Liver (tissue), 8 donors: ENCODE measurements at regions not wholly inside any gene's neighbourhood (a gene's known extent, or its start where the extent isn't known, plus 50 kb on each side); places are given as distances from the start of the nearest gene placed in this dataset.

ENCODE experiments used
- DNase-seq: peaks from one replicate; pipeline ENCODE4 v3.0.0-alpha.2; 2017; ENCODE audit warnings: low spot score
- H3K27ac ChIP-seq, 2 donors: one replicate each; pipeline ENCODE4 v1.7.0; 2013; ENCODE audit warnings: inconsistent platforms in 2 of 2, low read length in 2 of 2, control low read depth in 1 of 2, low read depth in 1 of 2, mild to moderate bottlenecking in 1 of 2
- H3K27me3 ChIP-seq, 4 donors: one replicate each; pipeline versions ENCODE4 v1.6.1 to v1.7.0; 2013; ENCODE audit warnings: low read length in 3 of 4, inconsistent platforms in 1 of 4, mild to moderate bottlenecking in 1 of 4, moderate library complexity in 1 of 4; ENCODE audit not compliant: control insufficient read depth in 4 of 4, insufficient read depth in 4 of 4
- H3K36me3 ChIP-seq, 4 donors: one replicate each; pipeline versions ENCODE4 v1.6.1 to v1.7.0; 2013; ENCODE audit warnings: low read length in 3 of 4, mild to moderate bottlenecking in 3 of 4, low read depth in 1 of 4, moderate library complexity in 1 of 4; ENCODE audit not compliant: control insufficient read depth in 4 of 4, insufficient read depth in 3 of 4
- H3K4me1 ChIP-seq, 4 donors: one replicate each; pipeline versions ENCODE4 v1.6.1 to v1.7.0; 2013; ENCODE audit warnings: low read length in 3 of 4, mild to moderate bottlenecking in 3 of 4, moderate library complexity in 1 of 4; ENCODE audit not compliant: control insufficient read depth in 4 of 4, insufficient read depth in 4 of 4
- H3K4me3 ChIP-seq, 3 donors: one replicate each; pipeline versions ENCODE4 v1.6.1 to v1.7.0; 2013; ENCODE audit warnings: low read length in 3 of 3, control low read depth in 1 of 3, low read depth in 1 of 3, mild to moderate bottlenecking in 1 of 3
- H3K9ac ChIP-seq, 2 donors: one replicate each; pipeline ENCODE4 v1.7.0; 2013; ENCODE audit warnings: low read length in 2 of 2, mild to moderate bottlenecking in 2 of 2, moderate library complexity in 2 of 2, control low read depth in 1 of 2, low read depth in 1 of 2
- H3K9me3 ChIP-seq, 4 donors: one replicate each; pipeline versions ENCODE4 v1.6.1 to v1.7.0; 2013; ENCODE audit warnings: low read length in 3 of 4; ENCODE audit not compliant: control insufficient read depth in 4 of 4
- CTCF ChIP-seq: fragments of 150-350 bp; IDR thresholded peaks from 2 replicates; pipeline ENCODE4 v1.5.1; 2017; ENCODE audit warnings: improper control_type of control experiment, low read depth, low read length; ENCODE audit not compliant: missing input control
- EGR1 ChIP-seq, 2 donors: IDR thresholded peaks; 2 replicates each; pipeline ENCODE4 v1.6.1; 2016 to 2018; ENCODE audit warnings: antibody characterized with exemption in 2 of 2, low read depth in 2 of 2
- GABPA ChIP-seq, 2 donors: IDR thresholded peaks in 1 of 2; conservative IDR thresholded peaks in 1 of 2; 2 replicates each; pipeline ENCODE4 v1.6.1; 2016; ENCODE audit warnings: antibody characterized with exemption in 2 of 2, mild to moderate bottlenecking in 1 of 2, moderate library complexity in 1 of 2
- HNF4A ChIP-seq, 2 donors: conservative IDR thresholded peaks; 2 replicates each; pipeline ENCODE4 v1.6.1; 2016; ENCODE audit warnings: antibody characterized with exemption in 2 of 2, mild to moderate bottlenecking in 2 of 2
- HNF4G ChIP-seq: IDR thresholded peaks from 2 replicates; pipeline ENCODE4 v1.6.1; 2016; ENCODE audit warnings: antibody characterized with exemption
- JUND ChIP-seq, 2 donors: IDR thresholded peaks; 2 replicates each; pipeline ENCODE4 v1.6.1; 2016; ENCODE audit warnings: antibody characterized with exemption in 2 of 2
- MAX ChIP-seq: IDR thresholded peaks from 2 replicates; pipeline ENCODE4 v1.6.1; 2016; ENCODE audit warnings: antibody characterized with exemption
- NR2F2 ChIP-seq: IDR thresholded peaks from 2 replicates; pipeline ENCODE4 v1.6.1; 2016; ENCODE audit warnings: antibody characterized with exemption
- RAD21 ChIP-seq, 2 donors: IDR thresholded peaks; 2 replicates each; pipeline ENCODE4 v1.6.1; 2016; ENCODE audit warnings: antibody characterized with exemption in 2 of 2, mild to moderate bottlenecking in 2 of 2
- SP1 ChIP-seq: IDR thresholded peaks from 2 replicates; pipeline ENCODE4 v1.6.1; 2018; ENCODE audit warnings: antibody characterized with exemption, mild to moderate bottlenecking
- TAF1 ChIP-seq: conservative IDR thresholded peaks from 2 replicates; pipeline ENCODE4 v1.6.1; 2016; ENCODE audit warnings: antibody characterized with exemption, mild to moderate bottlenecking
- ZBTB33 ChIP-seq: IDR thresholded peaks from 2 replicates; pipeline ENCODE4 v1.6.1; 2016; ENCODE audit warnings: antibody characterized with exemption
- WGBS: extraction: QIAGEN DNeasy Blood & Tissue Kit; methylation state at CpG from one replicate; pipeline ENCODE4 v1.1.7; 2013; 5-methylcytosine and 5-hydroxymethylcytosine counted together
- TF ChIP-seq, protein P1 (sequence below): IDR thresholded peaks from 2 replicates; pipeline ENCODE4 v1.6.1; 2016; ENCODE audit warnings: antibody characterized with exemption, mild to moderate bottlenecking
- TF ChIP-seq, protein P2 (sequence below): IDR thresholded peaks from 2 replicates; pipeline ENCODE4 v1.6.1; 2016; ENCODE audit warnings: antibody characterized with exemption
- donor health status: healthy.
- donor health status: healthy.
- donor health status: healthy.
- donor health status: healthy.
- donor health status: healthy.

GRCh38 chr10:44671319-44671718 is 239.8 kb upstream of the TMEM72 start:
- Histone ChIP-seq H3K27ac (no peak overlapping the region), H3K9ac (no peak overlapping the region), H3K4me1 (no peaks in the 10 kb centered on the region), H3K36me3 (no peaks in the 10 kb centered on the region), H3K27me3 (no peaks in the 10 kb centered on the region), H3K9me3 (peaks cover 0 to 4% (median 2%) of the 10 kb centered on the region in 4 donors), H3K4me3 (no peak overlapping the region)
- TF ChIP-seq SP1 = no peak
- no peak for DNase-seq

DNA sequence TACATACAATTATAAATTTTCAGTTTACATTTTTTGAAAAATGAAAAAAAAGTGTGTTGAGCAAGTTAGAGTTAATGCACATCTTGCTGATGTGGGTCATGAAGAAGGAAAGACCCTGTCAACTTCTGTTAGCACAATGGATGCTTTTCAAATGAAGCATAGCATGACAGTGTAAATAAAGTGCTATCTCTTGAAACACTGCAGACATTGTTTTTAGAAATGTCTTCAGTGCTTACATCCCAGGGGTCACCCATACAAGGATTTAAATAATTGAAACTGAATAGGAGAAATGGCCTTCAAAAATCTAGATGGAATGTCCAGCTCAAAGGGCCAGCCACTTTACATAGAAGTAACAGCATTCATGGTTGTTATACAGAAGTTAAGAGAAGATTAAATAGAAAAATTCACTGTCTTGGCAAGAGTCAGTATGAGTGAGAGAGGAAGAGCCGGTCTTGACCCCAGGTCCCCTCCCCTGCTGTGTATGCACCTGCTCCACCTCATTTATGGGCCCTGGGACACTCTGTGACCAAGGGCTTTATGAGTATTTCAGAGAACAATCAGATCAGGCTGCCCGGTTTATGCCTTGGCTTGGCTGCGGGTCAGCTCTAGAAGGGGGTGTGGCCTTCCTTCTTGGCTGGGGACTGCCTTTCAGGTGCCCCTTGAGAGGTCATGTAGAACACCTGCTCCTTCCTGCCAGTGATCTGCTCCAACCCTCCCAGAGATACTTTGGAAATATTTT is 237.7 kb upstream of the TMEM72 start:
- DNase-seq = no peak
- H3K4me1 ChIP-seq = no peaks in the 10 kb centered on the region
- no peaks in the 10 kb centered on the region for H3K27me3 ChIP-seq
- H3K36me3 ChIP-seq = no peaks in the 10 kb centered on the region
- H3K9me3 ChIP-seq = peaks cover 0 to under 1% (median 0%) of the 10 kb centered on the region in 4 donors
- no peak overlapping the region for H3K27ac ChIP-seq
- H3K4me3 ChIP-seq = no peak overlapping the region
- H3K9ac ChIP-seq = no peak overlapping the region
- TF ChIP-seq SP1 = no peak
- no peak for TF ChIP-seq NR2F2
- TF ChIP-seq HNF4A (conservative IDR thresholded peaks at IDR 0.05) = no peak
- TF ChIP-seq CTCF = no peak
- TF ChIP-seq GABPA (IDR thresholded peaks at IDR 0.05 in 1 of 2, conservative IDR thresholded peaks at IDR 0.05 in 1 of 2) = no peak
- TF ChIP-seq RAD21 (IDR thresholded peaks at IDR 0.05) = no peak
- no peak for TF ChIP-seq HNF4G
- TF ChIP-seq, protein P1, sequence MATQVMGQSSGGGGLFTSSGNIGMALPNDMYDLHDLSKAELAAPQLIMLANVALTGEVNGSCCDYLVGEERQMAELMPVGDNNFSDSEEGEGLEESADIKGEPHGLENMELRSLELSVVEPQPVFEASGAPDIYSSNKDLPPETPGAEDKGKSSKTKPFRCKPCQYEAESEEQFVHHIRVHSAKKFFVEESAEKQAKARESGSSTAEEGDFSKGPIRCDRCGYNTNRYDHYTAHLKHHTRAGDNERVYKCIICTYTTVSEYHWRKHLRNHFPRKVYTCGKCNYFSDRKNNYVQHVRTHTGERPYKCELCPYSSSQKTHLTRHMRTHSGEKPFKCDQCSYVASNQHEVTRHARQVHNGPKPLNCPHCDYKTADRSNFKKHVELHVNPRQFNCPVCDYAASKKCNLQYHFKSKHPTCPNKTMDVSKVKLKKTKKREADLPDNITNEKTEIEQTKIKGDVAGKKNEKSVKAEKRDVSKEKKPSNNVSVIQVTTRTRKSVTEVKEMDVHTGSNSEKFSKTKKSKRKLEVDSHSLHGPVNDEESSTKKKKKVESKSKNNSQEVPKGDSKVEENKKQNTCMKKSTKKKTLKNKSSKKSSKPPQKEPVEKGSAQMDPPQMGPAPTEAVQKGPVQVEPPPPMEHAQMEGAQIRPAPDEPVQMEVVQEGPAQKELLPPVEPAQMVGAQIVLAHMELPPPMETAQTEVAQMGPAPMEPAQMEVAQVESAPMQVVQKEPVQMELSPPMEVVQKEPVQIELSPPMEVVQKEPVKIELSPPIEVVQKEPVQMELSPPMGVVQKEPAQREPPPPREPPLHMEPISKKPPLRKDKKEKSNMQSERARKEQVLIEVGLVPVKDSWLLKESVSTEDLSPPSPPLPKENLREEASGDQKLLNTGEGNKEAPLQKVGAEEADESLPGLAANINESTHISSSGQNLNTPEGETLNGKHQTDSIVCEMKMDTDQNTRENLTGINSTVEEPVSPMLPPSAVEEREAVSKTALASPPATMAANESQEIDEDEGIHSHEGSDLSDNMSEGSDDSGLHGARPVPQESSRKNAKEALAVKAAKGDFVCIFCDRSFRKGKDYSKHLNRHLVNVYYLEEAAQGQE = no peak
- TF ChIP-seq EGR1 (IDR thresholded peaks at IDR 0.05; ENCODE audit: low read depth in 2 of 2) = no peak
- no peak for TF ChIP-seq MAX
- no peak for TF ChIP-seq JUND (IDR thresholded peaks at IDR 0.05)
- TF ChIP-seq, protein P2, sequence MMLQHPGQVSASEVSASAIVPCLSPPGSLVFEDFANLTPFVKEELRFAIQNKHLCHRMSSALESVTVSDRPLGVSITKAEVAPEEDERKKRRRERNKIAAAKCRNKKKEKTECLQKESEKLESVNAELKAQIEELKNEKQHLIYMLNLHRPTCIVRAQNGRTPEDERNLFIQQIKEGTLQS = no peak
- TF ChIP-seq ZBTB33 = no peak
- TF ChIP-seq TAF1 = no peak
- WGBS = 46% methylated on average over 3 of the region's 3 CpGs
